Right lobe of liver (tissue), 6 donors: ENCODE measurements at regions not wholly inside any gene's neighbourhood (a gene's known extent, or its start where the extent isn't known, plus 50 kb on each side); places are given as distances from the start of the nearest gene placed in this dataset.

Experiments used
- ATAC-seq, 4 donors: fragments of 200-7000 bp; cut with Tn5 transposase; one replicate each; pipeline ENCODE4 v1.9.1; 2020; ENCODE audit warnings: mild to moderate bottlenecking in 4 of 4, moderate library complexity in 4 of 4
- DNase-seq, 3 donors: peaks; one replicate each; pipeline ENCODE4 v3.0.0-alpha.2; 2020
- H3K27ac ChIP-seq, 3 donors: fragments of 200-600 bp; one replicate each; pipeline ENCODE4 v1.8.0; 2022
- H3K27me3 ChIP-seq, 2 donors: fragments of 200-600 bp; one replicate each; pipeline ENCODE4 v1.8.0; 2022
- H3K36me3 ChIP-seq, 4 donors: fragments of 200-600 bp; sonication (generic) in 1 of 4; one replicate each; pipeline versions ENCODE4 v1.5.1 to v1.8.0; 2017 to 2022; ENCODE audit warnings: control low read depth in 1 of 4
- H3K4me1 ChIP-seq, 4 donors: fragments of 200-600 bp; sonication (generic) in 1 of 4; one replicate each; pipeline versions ENCODE4 v1.5.1 to v1.8.0; 2017 to 2022; ENCODE audit warnings: control low read depth in 1 of 4
- H3K4me3 ChIP-seq, 3 donors: fragments of 200-600 bp; one replicate each; pipeline ENCODE4 v1.8.0; 2022
- H3K9me3 ChIP-seq, 4 donors: fragments of 200-600 bp; sonication (generic) in 1 of 4; one replicate each; pipeline versions ENCODE4 v1.5.1 to v1.8.0; 2017 to 2022; ENCODE audit warnings: control low read depth in 1 of 4
- POLR2A ChIP-seq: fragments of 450-650 bp; IDR thresholded peaks from one replicate; pipeline ENCODE4 v1.6.1; 2017; ENCODE audit warnings: antibody characterized with exemption, mild to moderate bottlenecking
- WGBS: methylation state at CpG from one replicate; pipeline ENCODE4 v1.1.6; 2018; ENCODE audit warnings: low coverage, low lambda C conversion rate; ENCODE audit not compliant: insufficient coverage; ENCODE audit errors: missing lambda C conversion rate; 5-methylcytosine and 5-hydroxymethylcytosine counted together
- intact Hi-C, 2 donors: fragments of 100-400 bp; cut with DNase I; formaldehyde crosslinking; loops; one replicate each; pipeline versions ENCODE4 v1.11.2 to v1.14.1; 2022
- TF ChIP-seq, protein P1 (sequence below), 4 donors: fragments of 200-600 bp in 3 of 4; fragments of 450-650 bp in 1 of 4; IDR thresholded peaks; one replicate each; pipeline versions ENCODE4 v1.5.1 to v1.8.0; 2016 to 2022; ENCODE audit warnings: antibody characterized with exemption in 4 of 4, mild to moderate bottlenecking in 2 of 4
- donor health status: DM: no; HTN: yes; CAD: no.
- donor health status: DM: no; HTN: no; CAD: no.
- donor health status: DM: no; HTN: no; CAD: no.
- donor health status: DM: no; HTN: yes; CAD: no.
- donor health status: DM: no; HTN: yes; CAD: no.

DNA sequence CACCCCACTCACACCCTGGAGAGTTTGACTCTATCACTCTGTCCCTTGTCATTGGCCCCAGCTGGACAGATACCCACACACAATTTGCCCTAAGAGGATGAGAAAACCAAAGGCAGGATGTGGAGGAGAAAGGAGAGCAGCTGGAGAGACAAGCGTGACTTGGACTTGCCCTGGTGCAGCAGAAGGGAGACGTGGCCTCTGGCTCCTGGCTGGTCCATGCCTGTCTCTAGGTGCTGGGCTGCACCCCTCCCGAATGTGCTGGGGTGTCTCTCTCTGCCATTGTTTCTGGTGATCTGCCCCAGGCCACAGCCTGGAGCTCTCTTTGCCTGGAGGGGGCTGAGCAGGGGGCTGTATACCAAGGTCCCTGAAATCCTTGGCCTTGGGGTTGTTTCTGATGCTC lies 88.7 kb upstream of the HDAC4 start:
- 20% methylated on average over 1 of the region's 3 CpGs for WGBS
- H3K4me1 ChIP-seq = no peaks in the 10 kb centered on the region
- no peaks in the 10 kb centered on the region for H3K9me3 ChIP-seq
- DNase-seq = no peak
- no peaks in the 10 kb centered on the region for H3K27me3 ChIP-seq
- no peak for ATAC-seq
- TF ChIP-seq, protein P1, sequence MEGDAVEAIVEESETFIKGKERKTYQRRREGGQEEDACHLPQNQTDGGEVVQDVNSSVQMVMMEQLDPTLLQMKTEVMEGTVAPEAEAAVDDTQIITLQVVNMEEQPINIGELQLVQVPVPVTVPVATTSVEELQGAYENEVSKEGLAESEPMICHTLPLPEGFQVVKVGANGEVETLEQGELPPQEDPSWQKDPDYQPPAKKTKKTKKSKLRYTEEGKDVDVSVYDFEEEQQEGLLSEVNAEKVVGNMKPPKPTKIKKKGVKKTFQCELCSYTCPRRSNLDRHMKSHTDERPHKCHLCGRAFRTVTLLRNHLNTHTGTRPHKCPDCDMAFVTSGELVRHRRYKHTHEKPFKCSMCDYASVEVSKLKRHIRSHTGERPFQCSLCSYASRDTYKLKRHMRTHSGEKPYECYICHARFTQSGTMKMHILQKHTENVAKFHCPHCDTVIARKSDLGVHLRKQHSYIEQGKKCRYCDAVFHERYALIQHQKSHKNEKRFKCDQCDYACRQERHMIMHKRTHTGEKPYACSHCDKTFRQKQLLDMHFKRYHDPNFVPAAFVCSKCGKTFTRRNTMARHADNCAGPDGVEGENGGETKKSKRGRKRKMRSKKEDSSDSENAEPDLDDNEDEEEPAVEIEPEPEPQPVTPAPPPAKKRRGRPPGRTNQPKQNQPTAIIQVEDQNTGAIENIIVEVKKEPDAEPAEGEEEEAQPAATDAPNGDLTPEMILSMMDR (IDR thresholded peaks at IDR 0.05) = no peak
- TF ChIP-seq POLR2A = no peak
- H3K4me3 ChIP-seq = no peak overlapping the region
- H3K36me3 ChIP-seq = no peaks in the 10 kb centered on the region
- intact Hi-C loops = no loop called here
- no peak overlapping the region for H3K27ac ChIP-seq

DNA sequence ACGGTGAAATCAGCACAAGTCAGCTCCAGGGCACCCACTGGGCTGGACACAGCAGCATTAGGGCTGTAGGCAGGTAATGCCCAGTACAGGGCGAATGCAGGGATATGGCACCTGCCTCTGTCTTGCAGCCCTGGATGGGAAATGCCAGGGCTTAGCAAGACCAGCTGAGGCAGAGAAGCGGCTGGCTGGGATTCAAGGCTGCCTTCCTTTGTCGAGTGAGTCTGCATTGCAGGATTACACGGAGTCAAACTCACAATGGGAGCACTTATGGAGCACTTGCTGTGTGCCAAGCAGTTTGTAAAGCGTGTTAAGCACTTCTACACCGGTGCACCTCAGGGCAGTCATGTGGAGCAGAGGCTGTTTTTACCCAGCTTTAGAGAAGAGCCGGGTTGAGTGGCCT lies 87.3 kb upstream of the HDAC4 start:
- intact Hi-C loops = no loop called here

DNA sequence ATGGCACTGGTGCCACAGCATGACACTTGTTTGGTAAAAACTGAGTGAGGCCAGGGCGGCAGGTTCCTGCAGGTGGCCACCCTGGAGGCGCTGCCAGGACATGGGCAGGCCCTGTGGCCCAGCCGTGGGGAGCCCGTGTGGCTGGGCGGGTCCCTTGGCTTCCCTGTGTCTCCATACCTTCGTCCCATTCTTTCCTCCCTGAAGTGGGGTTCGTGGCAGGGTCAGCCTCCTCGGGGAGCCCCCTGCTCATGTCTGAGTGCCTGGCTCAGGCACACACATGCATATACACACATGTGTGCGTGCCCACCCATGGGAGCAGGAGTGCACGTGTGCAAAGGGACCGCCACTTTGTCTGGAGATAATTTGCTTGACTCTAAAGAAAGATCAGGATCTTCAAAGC lies 86.5 kb upstream of the HDAC4 start:
- ATAC-seq (no peak), DNase-seq (no peak)
- no peak overlapping the region for H3K27ac ChIP-seq
- no peaks in the 10 kb centered on the region for H3K4me1 ChIP-seq
- H3K27me3 ChIP-seq = no peaks in the 10 kb centered on the region
- no peak for TF ChIP-seq POLR2A
- TF ChIP-seq, protein P1 (IDR thresholded peaks at IDR 0.05) = no peak
- H3K9me3 ChIP-seq = no peaks in the 10 kb centered on the region
- 55% methylated on average over 2 of the region's 11 CpGs for WGBS
- intact Hi-C loops = no loop called here
- H3K36me3 ChIP-seq = no peaks in the 10 kb centered on the region
- H3K4me3 ChIP-seq = no peak overlapping the region

More for the DNA sequence above, 87.3 kb upstream of the HDAC4 start:
- Histone ChIP-seq H3K9me3 (no peaks in the 10 kb centered on the region), H3K4me1 (no peaks in the 10 kb centered on the region), H3K27ac (no peak overlapping the region), H3K36me3 (no peaks in the 10 kb centered on the region), H3K27me3 (no peaks in the 10 kb centered on the region), H3K4me3 (no peak overlapping the region)
- DNase-seq (no peak), ATAC-seq (no peak)
- 58% methylated on average over 3 of the region's 8 CpGs for WGBS
- TF ChIP-seq, protein P1 (IDR thresholded peaks at IDR 0.05) = no peak
- TF ChIP-seq POLR2A = no peak

DNA sequence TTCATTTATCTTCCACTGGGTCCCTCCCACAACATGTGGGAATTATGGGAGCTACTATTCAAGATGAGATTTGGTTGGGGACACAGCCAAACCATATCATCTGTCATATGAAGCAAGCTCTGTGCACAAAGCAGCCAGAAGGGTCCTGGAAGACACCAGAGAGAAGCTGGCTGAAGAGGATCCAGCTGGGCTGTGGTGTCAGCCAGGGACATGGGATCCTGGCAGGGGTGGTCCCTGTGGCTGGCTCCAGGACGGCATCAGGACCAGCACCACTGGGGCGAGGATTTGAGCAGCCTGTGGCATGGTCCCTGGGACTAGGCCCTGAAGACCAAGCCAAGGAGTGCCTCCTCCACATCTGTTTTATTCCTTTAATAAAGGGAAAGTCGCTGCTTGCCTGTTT lies 84.8 kb upstream of the HDAC4 start:
- DNase-seq = no peak
- TF ChIP-seq, protein P1 (IDR thresholded peaks at IDR 0.05) = no peak
- TF ChIP-seq POLR2A = no peak
- no peak overlapping the region for H3K27ac ChIP-seq
- ATAC-seq = no peak
- H3K27me3 ChIP-seq = no peaks in the 10 kb centered on the region
- intact Hi-C loops = no loop called here
- H3K9me3 ChIP-seq = no peaks in the 10 kb centered on the region
- H3K4me1 ChIP-seq = no peaks in the 10 kb centered on the region
- WGBS = 58% methylated on average over 3 of the region's 3 CpGs
- no peaks in the 10 kb centered on the region for H3K36me3 ChIP-seq
- no peak overlapping the region for H3K4me3 ChIP-seq
